A673 (cell line): ENCODE measurements at regions not wholly inside any gene's neighbourhood (a gene's known extent, or its start where the extent isn't known, plus 50 kb on each side); places are given as distances from the start of the nearest gene placed in this dataset.

Source experiments
- BruUV-seq: library from RNA; stranded (reverse); fragments of 400-500 nt; replicated peaks from 2 replicates; lab custom pipeline; 2021; lab: Mats Ljungman, UMichigan
- CTCF ChIA-PET: fragments of 300-600 bp; sonication (Branson Sonifier 250); formaldehyde crosslinking; loops from one replicate; lab custom pipeline; 2022; ENCODE audit warnings: antibody characterized with exemption; lab: Charles Lee
- POLR2A ChIA-PET: fragments of 300-600 bp; sonication (Branson Sonifier 250); formaldehyde crosslinking; loops from one replicate; lab custom pipeline; 2022; ENCODE audit warnings: antibody characterized with exemption; ENCODE audit not compliant: low non-redundant PET; lab: Charles Lee
- DNase-seq: peaks from one replicate; pipeline ENCODE4 v3.0.0-alpha.2; 2015; ENCODE audit warnings: low spot score
- H3K27ac ChIP-seq: fragments of 200-600 bp; sonication (generic); 2 replicates; pipeline ENCODE4 v1.5.1; 2016; ENCODE audit warnings: mixed run types, low read depth, mild to moderate bottlenecking, mixed read lengths, antibody characterized with exemption, low read length; ENCODE audit not compliant: poor library complexity, severe bottlenecking
- H3K27me3 ChIP-seq: fragments of 200-600 bp; sonication (generic); replicated peaks from 2 replicates; pipeline ENCODE4 v1.6.1; 2017; ENCODE audit warnings: mixed run types, low read depth, mild to moderate bottlenecking, mixed read lengths, antibody characterized with exemption, low read length; ENCODE audit not compliant: insufficient read depth, poor library complexity
- H3K36me3 ChIP-seq: fragments of 200-600 bp; sonication (generic); 2 replicates; pipeline ENCODE4 v1.6.1; 2016; ENCODE audit warnings: mixed run types, mild to moderate bottlenecking, mixed read lengths, antibody characterized with exemption, low read length; ENCODE audit not compliant: insufficient read depth, poor library complexity, severe bottlenecking
- H3K4me1 ChIP-seq: fragments of 200-600 bp; sonication (generic); 2 replicates; pipeline ENCODE4 v1.6.1; 2017; ENCODE audit warnings: mixed run types, mild to moderate bottlenecking, mixed read lengths, antibody characterized with exemption, low read length; ENCODE audit not compliant: insufficient read depth, poor library complexity, severe bottlenecking
- H3K4me3 ChIP-seq: fragments of 200-600 bp; sonication (generic); 2 replicates; pipeline ENCODE4 v1.5.1; 2016; ENCODE audit warnings: low read depth, mixed run types, mild to moderate bottlenecking, mixed read lengths, low read length; ENCODE audit not compliant: poor library complexity, severe bottlenecking
- H3K9me3 ChIP-seq: fragments of 200-600 bp; sonication (generic); 2 replicates; pipeline ENCODE4 v1.6.1; 2016; ENCODE audit warnings: mixed run types, low read depth, mild to moderate bottlenecking, mixed read lengths, antibody characterized with exemption, low read length; ENCODE audit not compliant: poor library complexity, severe bottlenecking
- CTCF ChIP-seq: fragments of 300-800, 200-600 bp; sonication (generic); conservative IDR thresholded peaks from 2 replicates; pipeline ENCODE4 v1.5.1; 2017; ENCODE audit warnings: low read depth, mild to moderate bottlenecking, antibody characterized with exemption, low read length, moderate library complexity, mixed read lengths
- EZH2 ChIP-seq: fragments of 200-600 bp; sonication (generic); IDR thresholded peaks from 2 replicates; pipeline ENCODE4 v1.6.1; 2017; ENCODE audit warnings: borderline replicate concordance, low read depth, mild to moderate bottlenecking, mixed read lengths, antibody characterized with exemption, low read length; ENCODE audit not compliant: poor library complexity, severe bottlenecking
- intact Hi-C: fragments of 100-400 bp; cut with micrococcal nuclease; formaldehyde crosslinking; loops from one replicate; pipeline ENCODE4 v1.10.0; 2022; ENCODE audit not compliant: unreplicated experiment

GRCh38 chr3:13711911-13712650 is 163.2 kb downstream of the FBLN2 start:
- ChIA-PET POLR2A (no interaction called here), CTCF (no interaction called here)
- H3K4me1 ChIP-seq: no peaks in the 10 kb centered on the region
- no peaks in the 10 kb centered on the region for H3K36me3 ChIP-seq
- H3K27ac ChIP-seq: no peak overlapping the region
- intact Hi-C loops: no loop called here
- no peaks in the 10 kb centered on the region for H3K9me3 ChIP-seq
- DNase-seq: no peak
- H3K4me3 ChIP-seq: no peak overlapping the region
- BruUV-seq: no TSS peak
- no peaks in the 10 kb centered on the region for H3K27me3 ChIP-seq
- TF ChIP-seq EZH2 (no peak), CTCF (no peak)

DNA sequence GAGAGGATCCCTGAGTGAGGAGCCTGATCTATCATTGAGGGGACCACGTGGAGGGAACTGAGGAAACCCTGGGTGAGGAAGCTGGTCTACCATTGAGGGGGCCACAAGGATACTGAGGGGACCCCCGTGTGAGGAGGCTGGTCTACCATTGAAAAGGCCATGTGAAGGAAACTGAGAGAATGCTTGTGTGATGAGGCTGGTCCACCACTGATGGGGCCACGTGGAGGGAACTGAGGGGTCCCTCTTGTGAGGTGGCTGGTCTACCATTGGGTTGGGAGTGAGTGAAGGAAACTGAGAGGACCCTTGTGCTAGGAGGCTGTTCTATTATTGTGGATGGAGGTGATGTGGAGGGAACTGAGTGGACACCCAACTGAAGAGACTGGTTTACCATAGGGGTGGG is 161.3 kb downstream of the FBLN2 start:
- no peak overlapping the region for H3K27ac ChIP-seq
- ChIA-PET POLR2A (no interaction called here), CTCF (no interaction called here)
- H3K4me1 ChIP-seq: no peaks in the 10 kb centered on the region
- no peaks in the 10 kb centered on the region for H3K27me3 ChIP-seq
- BruUV-seq: no TSS peak
- DNase-seq: no peak
- TF ChIP-seq EZH2 (no peak), CTCF (no peak)
- H3K9me3 ChIP-seq: no peaks in the 10 kb centered on the region
- no peak overlapping the region for H3K4me3 ChIP-seq
- intact Hi-C loops: no loop called here
- no peaks in the 10 kb centered on the region for H3K36me3 ChIP-seq

DNA sequence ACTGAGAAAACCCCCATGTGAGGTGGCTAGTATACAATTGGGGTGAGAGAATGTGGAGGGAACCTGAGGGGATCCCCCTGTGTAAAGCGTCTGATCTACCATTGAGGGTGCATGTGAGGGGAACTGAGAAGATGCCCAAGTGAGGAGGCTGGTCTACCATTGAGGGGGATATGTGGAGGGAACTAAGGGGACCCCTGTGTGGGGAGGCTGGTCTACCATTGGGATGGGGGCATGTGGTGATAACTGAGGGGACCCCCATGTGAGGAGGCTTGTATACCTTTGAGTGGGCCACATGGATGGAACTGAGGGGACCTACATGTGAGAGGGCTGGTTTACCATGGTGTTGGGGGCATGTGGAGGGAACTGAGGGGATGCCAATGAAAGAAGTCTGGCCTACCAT is 160.8 kb downstream of the FBLN2 start:
- TF ChIP-seq EZH2 (no peak), CTCF (no peak)
- ChIA-PET CTCF (no interaction called here), POLR2A (no interaction called here)
- H3K36me3 ChIP-seq: no peaks in the 10 kb centered on the region
- H3K4me1 ChIP-seq: no peaks in the 10 kb centered on the region
- no peaks in the 10 kb centered on the region for H3K27me3 ChIP-seq
- intact Hi-C loops: no loop called here
- DNase-seq: no peak
- BruUV-seq: no TSS peak
- no peaks in the 10 kb centered on the region for H3K9me3 ChIP-seq
- H3K4me3 ChIP-seq: no peak overlapping the region
- no peak overlapping the region for H3K27ac ChIP-seq
